CD4-positive, alpha-beta T cell treated with Interleukin-6 at 100 ng/mL for 8 hours (primary cell): ENCODE measurements at regions not wholly inside any gene's neighbourhood (a gene's known extent, or its start where the extent isn't known, plus 50 kb on each side); places are given as distances from the start of the nearest gene placed in this dataset.
"Not testable (repeated sequence)": the region's sequence is repeated elsewhere in the genome, so short reads cannot be mapped to it uniquely, and the experiment has no call there.

Experiments
- DNase-seq: peaks from one replicate; pipeline ENCODE4 v3.0.0-alpha.2; 2020; ENCODE audit warnings: mixed read lengths, low spot score

- no peak for DNase-seq
Observed at GRCh38 chr1:234821840-234822239, 211.9 kb upstream of the IRF2BP2 start.

DNA sequence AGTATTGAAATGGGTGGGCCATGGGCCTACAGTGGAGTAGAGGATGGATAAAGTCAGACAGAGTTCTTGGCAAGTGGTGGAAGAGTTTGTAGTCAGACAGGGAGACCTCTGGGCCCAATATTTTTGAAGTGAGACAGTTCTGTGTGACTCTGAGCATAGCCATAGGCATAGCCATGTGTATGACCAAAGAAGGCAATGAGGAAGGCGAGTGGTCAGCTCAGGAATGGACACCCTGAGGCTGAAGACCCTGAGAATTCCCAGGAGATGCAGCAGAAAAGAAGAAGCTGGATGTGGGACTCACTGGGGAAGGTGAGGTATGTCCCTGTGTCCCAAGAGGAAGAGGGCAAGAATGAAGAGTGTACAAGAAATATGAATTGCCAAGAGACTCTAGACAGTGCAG lies 210.6 kb upstream of the IRF2BP2 start:
- no peak for DNase-seq

DNA sequence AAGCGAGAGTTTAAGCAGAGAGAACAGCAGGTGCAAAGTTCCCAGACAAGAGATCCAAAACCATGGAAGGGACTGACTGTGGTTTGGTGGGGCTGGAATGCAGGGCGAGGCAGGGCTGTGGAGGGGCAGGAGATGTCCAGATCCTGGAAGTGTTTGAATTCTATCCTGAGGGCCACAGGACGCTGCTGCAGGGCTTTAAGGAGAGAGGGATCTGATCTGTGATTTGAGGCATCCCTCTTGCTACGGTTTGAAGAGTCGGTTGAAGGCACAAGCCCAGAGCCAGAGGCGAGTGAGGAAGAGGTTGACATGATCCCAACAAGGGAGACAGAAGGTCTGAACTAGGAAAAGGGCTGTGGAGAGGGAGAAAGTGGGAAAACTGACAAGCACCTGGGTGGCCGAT lies 209.9 kb upstream of the IRF2BP2 start:
- DNase-seq = not testable (repeated sequence)

DNA sequence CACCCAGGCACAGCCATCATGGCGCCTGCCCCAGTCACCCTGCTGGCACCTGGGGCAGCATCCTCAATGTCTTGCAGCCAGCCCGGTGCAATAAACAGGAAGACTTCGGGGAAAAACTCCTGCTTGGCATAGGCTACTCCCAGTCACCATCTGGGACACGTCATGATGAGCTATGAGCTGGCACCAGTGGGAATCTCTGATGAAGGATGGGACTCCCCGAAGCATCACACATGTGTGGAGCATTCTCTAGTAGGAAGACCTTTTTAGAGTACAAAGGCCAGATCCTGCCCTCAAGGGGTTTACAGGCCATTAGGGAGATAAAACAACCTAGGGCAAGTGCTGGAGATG lies 208.0 kb upstream of the IRF2BP2 start:
- DNase-seq = not testable (repeated sequence)

DNA sequence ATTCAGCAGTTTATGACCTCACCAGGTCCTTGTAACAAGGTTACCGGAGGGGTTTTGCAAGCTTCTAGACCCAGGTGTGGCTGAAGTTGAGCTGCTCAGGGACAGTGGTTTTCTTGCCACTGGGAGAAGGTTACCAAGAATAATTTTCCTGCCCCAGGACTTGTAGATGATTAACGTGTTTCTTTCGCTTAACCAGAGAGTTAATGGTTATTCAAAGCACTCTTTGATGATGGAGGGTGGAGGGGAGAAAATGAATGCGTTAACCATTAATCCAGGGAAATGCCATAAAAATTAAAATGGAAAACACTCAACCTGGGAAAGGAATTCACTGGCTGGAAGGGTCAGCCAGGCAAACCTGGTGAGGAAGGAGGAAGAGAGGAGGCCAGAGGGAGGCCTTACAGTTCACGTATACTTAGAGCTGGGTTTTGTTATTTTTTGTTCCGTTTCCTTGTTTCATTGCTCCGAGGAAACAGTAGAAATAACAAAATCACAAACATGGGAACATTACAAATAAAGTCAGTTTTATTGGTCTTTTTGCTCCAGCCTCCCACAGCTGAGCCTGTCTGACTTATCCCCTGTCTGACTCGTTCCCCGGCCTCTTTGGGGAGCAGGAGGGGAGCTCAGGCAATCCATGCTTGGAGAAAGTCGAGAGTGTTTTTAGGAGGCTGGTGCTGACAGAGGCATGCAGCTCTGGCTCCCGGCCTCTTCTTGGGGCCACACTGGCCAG lies 207.5 kb upstream of the IRF2BP2 start:
- not testable (repeated sequence) for DNase-seq

DNA sequence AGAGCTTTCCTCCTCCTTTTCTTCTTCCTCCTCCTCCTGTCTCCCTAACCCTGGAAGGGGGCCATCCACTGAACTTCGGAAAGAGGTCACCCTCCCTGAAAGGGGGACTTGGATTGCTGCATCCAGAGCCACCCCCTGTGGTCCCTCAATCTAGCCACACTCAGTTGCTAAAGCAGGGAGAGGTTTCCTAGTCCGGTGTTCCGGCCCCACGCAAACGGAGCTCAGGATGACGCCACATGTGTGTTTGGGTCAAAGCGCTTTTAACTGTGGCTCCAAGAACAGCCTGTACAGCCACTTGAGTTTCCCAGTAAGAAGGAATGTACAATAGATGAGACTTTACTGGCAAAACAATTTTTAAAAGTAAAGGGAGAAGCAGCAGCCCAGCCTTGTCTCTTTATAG lies 206.9 kb upstream of the IRF2BP2 start:
- not testable (repeated sequence) for DNase-seq

GRCh38 chr1:234816186-234816851 lies 206.3 kb upstream of the IRF2BP2 start:
- DNase-seq = not testable (repeated sequence)

- not testable (repeated sequence) for DNase-seq
Observed at GRCh38 chr1:234815295-234815815, 205.4 kb upstream of the IRF2BP2 start.

DNA sequence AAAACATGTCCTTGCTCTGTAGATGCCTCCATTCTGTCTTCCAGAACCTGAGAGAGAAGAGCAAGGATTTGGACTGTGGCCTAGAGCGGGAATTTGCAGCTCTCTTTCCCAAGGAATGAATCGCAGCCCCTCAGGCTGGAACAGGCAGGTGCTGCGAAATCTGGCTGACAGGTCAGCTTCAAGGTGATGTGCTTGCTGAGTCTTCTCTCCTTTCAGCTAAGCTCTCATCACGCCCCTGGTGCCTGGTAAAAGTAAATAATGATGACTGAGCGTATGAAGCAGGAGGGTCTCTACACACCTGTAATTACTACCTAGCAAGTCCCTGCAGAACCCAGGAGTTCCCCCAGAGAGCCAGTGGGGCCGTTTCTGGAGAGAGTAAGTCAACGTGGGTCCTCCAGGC lies 204.3 kb upstream of the IRF2BP2 start:
- not testable (repeated sequence) for DNase-seq

DNA sequence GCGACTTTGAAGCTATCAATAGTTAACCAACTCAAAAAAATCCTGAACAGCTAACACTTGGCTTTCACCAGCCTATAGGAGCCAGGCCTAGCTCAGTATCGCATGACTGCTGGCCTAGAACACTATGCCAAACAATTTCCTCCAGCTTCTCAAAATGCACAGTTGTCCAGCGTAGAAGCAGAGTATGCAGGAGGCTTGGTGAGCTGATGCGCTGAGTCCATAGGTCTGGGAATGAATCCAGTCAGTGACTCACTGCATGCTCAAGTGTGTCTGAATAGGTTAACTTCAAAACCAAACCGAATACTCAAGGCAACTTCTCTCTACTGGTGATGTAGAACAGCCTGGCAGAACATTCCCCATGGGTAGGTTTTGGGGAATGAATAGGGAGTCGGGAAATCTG lies 201.8 kb upstream of the IRF2BP2 start:
- not testable (repeated sequence) for DNase-seq

DNA sequence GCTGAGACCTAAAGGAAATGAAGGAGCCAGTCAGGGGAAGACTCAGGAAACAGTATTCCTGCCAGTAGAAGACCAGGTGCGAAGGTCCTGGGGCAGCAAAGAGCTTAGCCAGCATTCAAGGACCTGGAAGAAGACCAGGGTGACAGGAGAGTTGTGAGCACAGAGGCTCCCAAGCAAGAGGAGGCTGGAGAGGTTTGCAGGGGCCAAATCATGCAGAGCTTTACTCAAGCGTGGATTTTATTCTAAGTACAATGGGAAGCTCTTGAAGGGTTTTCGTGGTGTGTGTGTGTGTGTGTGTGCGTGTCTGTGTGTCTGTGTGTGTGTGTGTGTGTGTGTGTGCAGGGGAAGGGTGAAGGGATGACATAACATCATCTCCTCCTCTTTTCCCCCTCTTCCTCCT lies 200.7 kb upstream of the IRF2BP2 start:
- not testable (repeated sequence) for DNase-seq

- DNase-seq = not testable (repeated sequence)
Observed at GRCh38 chr1:234809854-234810245, 199.9 kb upstream of the IRF2BP2 start.

DNA sequence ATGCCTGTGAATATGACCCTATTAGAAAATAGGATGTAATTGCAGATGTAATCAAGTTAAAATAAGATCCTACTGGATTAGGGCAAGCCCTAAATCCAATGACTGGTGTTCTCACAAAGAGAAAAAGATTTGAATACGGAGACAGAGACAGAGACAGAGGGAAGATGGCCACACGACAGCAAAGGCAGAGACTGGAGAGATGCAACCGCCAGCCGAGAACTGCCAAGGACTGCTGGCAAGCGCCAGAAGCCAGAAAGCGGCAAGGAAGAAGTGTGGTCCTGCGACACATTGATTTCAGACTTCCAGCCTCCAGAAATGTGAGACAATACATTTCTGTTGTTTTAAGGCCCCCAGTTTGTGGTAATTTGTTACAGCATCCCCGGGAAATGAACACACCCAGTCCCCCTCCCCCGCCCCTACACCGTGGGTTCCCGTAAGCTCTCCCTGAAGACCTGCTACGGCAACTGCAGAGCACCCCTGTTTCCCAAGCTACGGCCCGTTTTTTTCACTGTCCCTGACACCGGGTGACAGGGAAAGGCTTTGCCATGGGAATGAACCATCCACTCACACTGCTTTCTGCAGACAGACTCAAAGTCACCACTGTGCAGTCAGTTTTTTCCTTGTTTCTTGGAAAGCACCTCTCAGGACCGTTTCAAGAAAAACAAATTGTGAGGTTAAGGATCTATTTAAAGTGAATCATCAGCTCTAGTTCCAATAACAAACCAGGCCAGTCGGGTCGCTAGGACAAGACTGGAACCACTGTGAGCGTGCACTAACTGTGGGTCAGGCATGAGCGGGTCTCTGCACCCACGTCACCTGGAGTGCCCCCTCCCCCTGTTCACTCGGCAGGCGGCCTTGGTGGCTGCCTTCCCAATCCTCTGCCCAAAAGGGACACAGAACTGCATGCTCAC lies 199.2 kb upstream of the IRF2BP2 start:
- not testable (repeated sequence) for DNase-seq

GRCh38 chr1:234808459-234808858 lies 198.5 kb upstream of the IRF2BP2 start:
- not testable (repeated sequence) for DNase-seq

GRCh38 chr1:234807705-234808104 lies 197.7 kb upstream of the IRF2BP2 start:
- not testable (repeated sequence) for DNase-seq

DNA sequence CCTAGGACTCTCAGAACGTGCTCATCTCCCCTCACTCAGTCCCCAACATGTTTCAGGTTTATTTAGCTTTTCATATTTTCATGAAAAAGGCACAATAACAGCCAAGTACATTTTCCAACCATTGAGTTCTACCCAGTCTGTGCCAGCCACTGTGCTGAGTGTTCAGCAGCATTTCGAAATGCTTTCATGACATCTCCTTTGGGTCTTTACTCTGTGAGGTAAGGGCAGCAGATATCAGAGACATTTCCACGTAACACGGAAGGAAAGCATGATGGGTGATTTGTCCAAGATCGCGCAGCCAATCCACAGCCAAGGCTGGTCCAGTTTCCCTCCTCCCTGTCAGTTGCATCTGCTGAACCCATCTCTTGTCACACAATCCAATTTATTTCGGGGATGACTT lies 192.6 kb upstream of the IRF2BP2 start:
- DNase-seq = not testable (repeated sequence)

- not testable (repeated sequence) for DNase-seq
Observed at GRCh38 chr1:234801636-234802035, 191.7 kb upstream of the IRF2BP2 start.

- DNase-seq = not testable (repeated sequence)
Observed at GRCh38 chr1:234801147-234801546, 191.2 kb upstream of the IRF2BP2 start.

DNA sequence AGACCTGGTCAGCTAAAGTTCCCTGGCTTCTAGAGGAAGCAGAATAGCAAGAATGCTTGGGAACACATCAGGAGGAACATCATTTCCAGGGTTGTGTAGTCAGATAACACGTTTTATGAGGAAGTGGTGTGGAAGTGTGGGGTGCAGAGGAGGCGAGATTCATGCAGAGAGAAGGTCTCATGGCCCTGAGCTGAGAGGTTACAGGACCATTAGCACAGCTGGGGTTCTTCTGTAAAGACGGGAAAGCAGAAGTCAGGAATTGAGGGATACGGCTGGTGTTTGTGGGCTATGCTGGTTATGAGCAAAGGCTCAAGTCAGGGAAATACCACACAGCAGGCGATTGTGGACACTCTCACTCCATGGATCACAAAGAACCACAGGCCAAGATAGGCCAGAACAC lies 190.6 kb upstream of the IRF2BP2 start:
- not testable (repeated sequence) for DNase-seq

DNA sequence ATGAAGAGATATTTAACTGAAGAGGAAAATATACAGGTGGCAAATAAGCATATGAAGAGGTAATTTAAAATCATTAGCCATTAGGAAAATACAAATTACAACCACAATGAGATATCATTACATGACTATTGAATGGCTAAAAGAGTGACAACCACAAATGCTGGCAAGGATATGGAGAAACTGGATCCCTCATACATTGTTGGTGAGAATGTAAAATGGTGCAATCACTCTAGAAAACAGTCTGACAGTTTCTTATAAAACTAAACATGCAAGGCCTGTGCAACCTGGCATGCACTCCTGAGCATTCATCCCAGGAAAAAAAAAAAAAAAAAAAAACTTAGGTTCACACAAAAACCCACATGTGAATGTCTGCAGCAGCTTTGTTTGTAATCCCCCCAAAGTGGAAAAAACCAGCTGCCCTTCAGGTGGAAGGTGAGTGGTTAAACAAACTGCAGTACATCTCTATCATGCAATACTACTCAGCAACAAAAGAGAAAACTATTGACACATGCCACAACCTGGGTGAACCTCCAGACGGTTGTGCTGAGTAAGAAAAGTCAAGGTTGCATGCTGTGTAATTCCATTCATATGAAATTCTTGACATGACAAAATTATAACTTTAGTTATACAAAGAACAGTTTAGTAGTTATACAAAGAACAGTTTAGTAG lies 189.2 kb upstream of the IRF2BP2 start:
- not testable (repeated sequence) for DNase-seq

DNA sequence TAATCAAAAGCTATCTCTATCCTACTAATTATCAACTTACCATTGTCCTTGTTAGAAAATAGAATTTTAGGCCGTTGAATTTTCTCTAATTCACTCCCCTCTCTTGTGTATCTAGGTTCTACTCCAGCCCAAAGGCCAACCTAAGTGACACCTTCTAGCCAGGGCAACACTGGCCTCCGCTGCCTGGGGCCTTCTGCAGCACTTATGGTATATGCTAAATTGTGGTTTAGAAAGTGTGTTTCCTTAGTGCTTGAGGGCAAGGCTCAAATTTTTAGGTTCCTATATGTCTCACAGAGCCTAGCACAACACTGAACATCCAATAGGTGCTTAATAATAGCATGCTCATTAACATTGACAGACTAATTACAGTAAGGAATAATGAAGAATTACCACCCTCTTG lies 187.2 kb upstream of the IRF2BP2 start:
- not testable (repeated sequence) for DNase-seq

DNA sequence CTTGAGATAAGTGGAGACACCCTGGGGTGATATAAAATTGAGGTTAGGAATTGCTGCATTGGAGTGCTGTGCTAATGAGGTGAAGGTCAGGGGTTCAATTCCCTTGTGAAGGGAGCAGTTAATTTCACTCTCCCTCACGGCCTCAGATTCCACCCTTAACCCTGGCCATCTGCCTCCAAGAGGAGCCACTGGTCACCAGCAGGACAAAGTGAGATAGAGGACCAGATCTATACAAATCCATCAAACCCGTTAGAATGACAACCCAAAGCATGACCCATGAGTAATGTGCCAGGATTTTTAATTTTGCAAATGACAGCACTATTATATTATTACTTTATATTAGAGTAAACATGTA lies 186.4 kb upstream of the IRF2BP2 start:
- DNase-seq = not testable (repeated sequence)
